NT2/D1 (cell line): ENCODE measurements at regions not wholly inside any gene's neighbourhood (a gene's known extent, or its start where the extent isn't known, plus 50 kb on each side); places are given as distances from the start of the nearest gene placed in this dataset.
A peak's percentile ranks its signal among the peaks of the same experiment; 100 is the strongest.

ENCODE experiments used
- DNase-seq: peaks from one replicate; pipeline ENCODE4 v3.0.0-alpha.2; 2011; ENCODE audit warnings: low read depth, low spot score
- H3K27me3 ChIP-seq: 2 replicates; pipeline ENCODE4 v1.6.0; 2011; ENCODE audit warnings: mild to moderate bottlenecking; ENCODE audit not compliant: insufficient read length, insufficient read depth
- H3K36me3 ChIP-seq: 2 replicates; pipeline ENCODE4 v1.6.1; 2011; ENCODE audit warnings: mild to moderate bottlenecking, low read length, mixed read lengths; ENCODE audit not compliant: insufficient read depth, insufficient read length
- H3K4me1 ChIP-seq: 2 replicates; pipeline ENCODE4 v1.5.1; 2011; ENCODE audit not compliant: insufficient read depth, insufficient read length
- H3K4me3 ChIP-seq: 2 replicates; pipeline ENCODE4 v1.5.1; 2011; ENCODE audit warnings: low read depth; ENCODE audit not compliant: insufficient read length
- H3K9ac ChIP-seq: 2 replicates; pipeline ENCODE4 v1.6.0; 2011; ENCODE audit warnings: low read depth; ENCODE audit not compliant: insufficient read length
- H3K9me3 ChIP-seq: 2 replicates; pipeline ENCODE4 v1.5.1; 2011; ENCODE audit warnings: mild to moderate bottlenecking, low read length; ENCODE audit not compliant: insufficient read depth
- SUZ12 ChIP-seq: IDR thresholded peaks from 2 replicates; pipeline ENCODE4 v1.6.1; 2011; ENCODE audit not compliant: insufficient read length, insufficient read depth; ENCODE audit errors: extremely low read depth
- YY1 ChIP-seq: IDR thresholded peaks from 2 replicates; pipeline ENCODE4 v1.6.1; 2011; ENCODE audit not compliant: insufficient read length, insufficient read depth
- ZNF274 ChIP-seq: IDR thresholded peaks from 2 replicates; pipeline ENCODE4 v1.6.1; 2011; ENCODE audit warnings: mild to moderate bottlenecking, low read depth, low read length

DNA sequence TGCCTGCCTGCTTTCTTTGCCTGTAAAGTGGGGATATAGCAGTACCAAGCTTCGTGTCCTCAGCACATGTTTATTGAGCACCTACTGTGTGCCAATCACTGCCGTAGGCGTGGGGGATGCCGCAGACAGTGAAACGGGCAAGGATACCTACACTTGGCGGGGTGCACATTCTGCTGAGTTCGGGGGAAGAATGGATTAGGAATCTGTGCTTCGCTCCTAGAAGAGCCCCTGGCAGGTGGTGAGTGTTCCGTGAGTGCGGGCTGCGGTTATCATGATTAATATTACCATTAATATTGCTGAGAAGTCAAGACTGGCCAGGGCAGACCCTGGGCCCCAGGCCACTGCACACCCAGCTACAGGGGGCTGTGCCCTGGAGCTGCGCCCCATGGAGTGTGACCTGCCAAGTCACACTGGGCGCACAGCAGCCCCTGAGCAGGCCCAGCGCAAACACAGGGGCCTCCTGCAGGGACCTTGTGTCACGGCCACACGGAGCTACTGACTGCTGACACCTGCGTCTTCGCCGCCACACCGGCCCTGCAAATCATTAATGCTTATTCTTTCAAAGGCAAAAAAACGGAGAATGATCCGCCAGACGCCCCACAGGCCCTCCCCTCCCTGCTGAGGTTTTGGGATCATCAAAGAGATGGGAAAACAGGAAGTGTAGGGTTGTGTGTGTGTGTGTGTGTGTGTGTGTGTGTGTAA lies 213.4 kb upstream of the GSE1 start:
- TF ChIP-seq ZNF274 (no peak), YY1 (no peak), SUZ12 (no peak)
- Histone ChIP-seq H3K36me3 (no peaks in the 10 kb centered on the region), H3K9ac (no peak overlapping the region), H3K27me3 (peaks cover 4% of the 10 kb centered on the region), H3K4me3 (no peak overlapping the region), H3K9me3 (peaks cover 7% of the 10 kb centered on the region; the same call in 1 of the 2 replicates), H3K4me1 (peaks cover 46% of the 10 kb centered on the region)
- DNase-seq, result no peak

DNA sequence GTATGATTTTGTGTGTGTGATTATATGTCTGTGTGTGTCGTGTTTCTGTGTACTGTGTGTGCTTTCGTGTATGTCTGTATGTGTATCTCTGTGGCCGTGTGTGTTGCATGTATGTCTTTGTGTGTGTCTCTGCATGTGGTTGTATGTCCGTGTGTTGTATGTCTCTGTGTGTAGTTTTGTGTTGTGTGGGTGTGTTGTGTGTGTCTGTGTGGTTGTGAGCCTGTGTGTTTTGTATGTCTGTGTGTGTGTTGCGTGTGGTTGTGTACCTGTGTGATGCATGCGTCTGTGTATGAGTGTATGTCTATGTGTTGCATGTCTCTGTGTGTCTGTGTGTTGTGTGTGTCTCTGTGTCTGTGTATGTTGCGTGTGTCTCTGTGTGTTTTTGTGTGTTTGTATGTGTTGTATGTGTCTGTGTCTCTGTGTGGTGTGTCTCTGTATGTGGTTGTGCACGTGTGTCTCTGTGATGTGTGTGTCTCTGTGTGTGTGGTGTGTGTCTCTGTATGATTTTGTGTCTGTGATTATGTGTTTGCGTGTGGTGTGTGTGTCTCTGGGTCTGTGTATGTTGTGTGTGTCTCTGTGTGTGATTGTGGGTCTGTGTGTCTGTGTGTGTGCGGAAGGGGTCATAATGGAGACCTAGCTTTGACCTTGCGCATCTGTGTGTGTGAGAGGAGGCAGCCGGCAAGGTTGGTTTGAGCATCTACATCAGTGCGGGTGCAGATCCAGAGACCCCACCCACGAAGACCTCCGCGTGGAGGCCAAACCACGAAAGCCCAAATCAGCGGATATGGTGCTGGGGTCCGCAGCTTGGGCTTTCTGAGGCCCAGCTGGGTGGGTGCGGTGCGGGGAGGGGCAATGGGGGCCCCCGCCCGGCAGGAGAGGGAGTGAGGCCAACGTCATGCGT lies 212.6 kb upstream of the GSE1 start:
- H3K9ac ChIP-seq, result no peak overlapping the region
- peaks cover 38% of the 10 kb centered on the region for H3K4me1 ChIP-seq

GRCh38 chr16:85401370-85401916 lies 211.7 kb upstream of the GSE1 start:
- Histone ChIP-seq H3K9ac (no peak overlapping the region), H3K9me3 (peaks cover 7% of the 10 kb centered on the region; the same call in 1 of the 2 replicates), H3K36me3 (no peaks in the 10 kb centered on the region), H3K4me3 (no peak overlapping the region), H3K27me3 (no peaks in the 10 kb centered on the region), H3K4me1 (peaks cover 31% of the 10 kb centered on the region)
- no peak for DNase-seq
- no peak for TF ChIP-seq YY1
- no peak for TF ChIP-seq ZNF274
- TF ChIP-seq SUZ12, result no peak

More for the DNA sequence above, 212.6 kb upstream of the GSE1 start:
- Histone ChIP-seq H3K36me3 (no peaks in the 10 kb centered on the region), H3K9me3 (peaks cover 7% of the 10 kb centered on the region; the same call in 1 of the 2 replicates), H3K27me3 (no peaks in the 10 kb centered on the region), H3K4me3 (no peak overlapping the region)
- TF ChIP-seq ZNF274 (no peak), YY1 (no peak), SUZ12 (no peak)
- DNase-seq, result no peak

- Histone ChIP-seq H3K27me3 (no peaks in the 10 kb centered on the region), H3K4me3 (no peak overlapping the region), H3K36me3 (no peaks in the 10 kb centered on the region), H3K9ac (no peak overlapping the region), H3K4me1 (peaks cover 24% of the 10 kb centered on the region), H3K9me3 (peaks cover 7% of the 10 kb centered on the region; the same call in 1 of the 2 replicates)
- TF ChIP-seq ZNF274, result no peak
- DNase-seq, result no peak
Observed at GRCh38 chr16:85401917-85402766, 211.0 kb upstream of the GSE1 start.

GRCh38 chr16:85402910-85403692 lies 210.0 kb upstream of the GSE1 start:
- TF ChIP-seq YY1, result no peak
- no peak for TF ChIP-seq ZNF274
- no peak for TF ChIP-seq SUZ12
- H3K9ac ChIP-seq, result peak overlapping the region; percentile 51
- H3K4me3 ChIP-seq, result no peak overlapping the region
- H3K9me3 ChIP-seq, result peaks cover 7% of the 10 kb centered on the region; the same call in 1 of the 2 replicates
- H3K27me3 ChIP-seq, result no peaks in the 10 kb centered on the region
- no peak for DNase-seq
- no peaks in the 10 kb centered on the region for H3K36me3 ChIP-seq
- H3K4me1 ChIP-seq, result peaks cover 20% of the 10 kb centered on the region

DNA sequence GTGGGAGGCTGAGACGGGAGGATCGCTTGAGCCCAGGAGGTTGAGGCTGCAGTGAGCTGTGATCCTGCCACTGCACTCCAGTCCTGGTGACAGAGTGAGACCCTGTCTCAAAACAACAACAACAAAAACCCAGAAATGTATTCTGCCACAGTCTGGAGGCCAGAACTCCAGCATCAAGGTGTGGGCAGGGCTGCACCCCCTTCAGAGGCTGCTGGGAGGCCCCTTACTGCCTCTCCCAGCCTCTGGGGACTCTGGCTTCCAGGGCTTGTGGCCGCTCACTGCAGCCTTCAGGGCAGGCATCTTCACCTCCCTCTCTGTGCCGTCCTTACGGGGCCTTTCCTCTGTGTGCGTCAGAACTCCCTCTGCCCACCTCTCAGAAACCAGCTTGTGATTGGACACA lies 209.4 kb upstream of the GSE1 start:
- Histone ChIP-seq H3K4me1 (peaks cover 20% of the 10 kb centered on the region), H3K36me3 (no peaks in the 10 kb centered on the region), H3K4me3 (no peak overlapping the region), H3K9ac (peak overlapping the region; percentile 50), H3K9me3 (peaks cover 7% of the 10 kb centered on the region; the same call in 1 of the 2 replicates), H3K27me3 (no peaks in the 10 kb centered on the region)
- DNase-seq, result no peak
- TF ChIP-seq ZNF274 (no peak), YY1 (no peak), SUZ12 (no peak)
